Breast epithelium (tissue), 3 donors: ENCODE measurements at regions not wholly inside any gene's neighbourhood (a gene's known extent, or its start where the extent isn't known, plus 50 kb on each side); places are given as distances from the start of the nearest gene placed in this dataset.

Experiments
- CTCF ChIP-seq, 3 donors: fragments of 450-650 bp; IDR thresholded peaks; one replicate each; pipeline ENCODE4 v1.5.1; 2016 to 2017; ENCODE audit warnings: antibody characterized with exemption in 3 of 3, mild to moderate bottlenecking in 3 of 3, moderate library complexity in 3 of 3
- POLR2A ChIP-seq: fragments of 450-650 bp; IDR thresholded peaks from one replicate; pipeline ENCODE4 v1.6.1; 2016; ENCODE audit warnings: antibody characterized with exemption, mild to moderate bottlenecking, moderate library complexity
- POLR2AphosphoS5 ChIP-seq, 3 donors: sonication (generic); formaldehyde crosslinking; IDR thresholded peaks; one replicate each; pipeline ENCODE4 v1.6.1; 2017; ENCODE audit warnings: antibody characterized with exemption in 3 of 3

- TF ChIP-seq POLR2A (no peak), CTCF (IDR thresholded peaks at IDR 0.05) (no peak), POLR2AphosphoS5 (IDR thresholded peaks at IDR 0.05) (no peak)
These were observed 69.2 kb upstream of the FAM171A1 start for GRCh38 chr10:15440204-15440711.
